Transverse colon (tissue), 4 donors: ENCODE measurements at regions not wholly inside any gene's neighbourhood (a gene's known extent, or its start where the extent isn't known, plus 50 kb on each side); places are given as distances from the start of the nearest gene placed in this dataset.

Experiments used
- CTCF ChIP-seq, 5 experiments: fragments of 200-600 bp in 3 of 5; fragments of 450-650 bp in 2 of 5; sonication (generic) in 3 of 5; IDR thresholded peaks; 1 replicate in 2 of 5; 2 replicates in 3 of 5; pipeline ENCODE4 v1.5.1; 2016 to 2017; ENCODE audit warnings: antibody characterized with exemption in 5 of 5, inconsistent platforms in 3 of 5, mild to moderate bottlenecking in 2 of 5, moderate library complexity in 1 of 5
- EP300 ChIP-seq: sonication (generic); formaldehyde crosslinking; IDR thresholded peaks from one replicate; pipeline ENCODE4 v1.6.1; 2017; ENCODE audit warnings: antibody characterized with exemption, low read depth
- POLR2A ChIP-seq: fragments of 450-650 bp; IDR thresholded peaks from one replicate; pipeline ENCODE4 v1.6.1; 2016; ENCODE audit warnings: antibody characterized with exemption, mild to moderate bottlenecking, moderate library complexity
- POLR2AphosphoS5 ChIP-seq, 3 donors: sonication (generic); formaldehyde crosslinking; IDR thresholded peaks; one replicate each; pipeline ENCODE4 v1.6.1; 2016; ENCODE audit warnings: antibody characterized with exemption in 3 of 3

GRCh38 chrX:10365532-10366265 lies 208.9 kb downstream of the CLCN4 start:
- no peak for TF ChIP-seq EP300
- TF ChIP-seq POLR2A, result no peak
- no peak for TF ChIP-seq CTCF (IDR thresholded peaks at IDR 0.05)
- no peak for TF ChIP-seq POLR2AphosphoS5 (IDR thresholded peaks at IDR 0.05)
